H9 (cell line): ENCODE measurements at regions not wholly inside any gene's neighbourhood (a gene's known extent, or its start where the extent isn't known, plus 50 kb on each side); places are given as distances from the start of the nearest gene placed in this dataset.

Experiments
- DNase-seq: peaks from one replicate; pipeline ENCODE4 v3.0.0-alpha.2; 2017
- H2AFZ ChIP-seq: one replicate; pipeline ENCODE4 v1.6.1; 2013; ENCODE audit warnings: mild to moderate bottlenecking, low read length, control low read depth, moderate library complexity
- H2AK5ac ChIP-seq: 2 replicates; pipeline ENCODE4 v1.6.1; 2013; ENCODE audit warnings: low read length, control low read depth, mixed read lengths; ENCODE audit not compliant: insufficient read length
- H2BK120ac ChIP-seq: one replicate; pipeline ENCODE4 v1.6.1; 2013; ENCODE audit warnings: low read depth, mild to moderate bottlenecking, low read length, control low read depth, inconsistent platforms; ENCODE audit not compliant: poor library complexity, severe bottlenecking
- H2BK12ac ChIP-seq: 2 replicates; pipeline ENCODE4 v1.6.1; 2013; ENCODE audit warnings: low read length, control low read depth, mixed read lengths, low read depth; ENCODE audit not compliant: insufficient read length
- H2BK15ac ChIP-seq: 2 replicates; pipeline ENCODE4 v1.6.1; 2013; ENCODE audit warnings: low read depth, low read length, control low read depth
- H2BK20ac ChIP-seq: one replicate; pipeline ENCODE4 v1.6.1; 2013; ENCODE audit warnings: low read depth, mild to moderate bottlenecking, low read length, control low read depth, inconsistent platforms; ENCODE audit not compliant: poor library complexity, severe bottlenecking
- H2BK5ac ChIP-seq: 2 replicates; pipeline ENCODE4 v1.6.1; 2013; ENCODE audit warnings: low read length, control low read depth, mixed read lengths; ENCODE audit not compliant: insufficient read length
- H3K14ac ChIP-seq: 2 replicates; pipeline ENCODE4 v1.6.1; 2013; ENCODE audit warnings: low read length, control low read depth; ENCODE audit not compliant: insufficient read depth
- H3K18ac ChIP-seq: 2 replicates; pipeline ENCODE4 v1.6.1; 2013; ENCODE audit warnings: low read depth, mild to moderate bottlenecking, mixed read lengths, low read length, control low read depth; ENCODE audit not compliant: insufficient read length
- H3K23ac ChIP-seq: 2 replicates; pipeline ENCODE4 v1.6.1; 2013; ENCODE audit warnings: low read length, control low read depth, mixed read lengths, low read depth; ENCODE audit not compliant: insufficient read length
- H3K23me2 ChIP-seq: 2 replicates; pipeline ENCODE4 v1.6.1; 2013; ENCODE audit warnings: low read depth, mild to moderate bottlenecking, mixed read lengths, low read length, control low read depth; ENCODE audit not compliant: insufficient read length, poor library complexity, severe bottlenecking
- H3K27ac ChIP-seq: 2 replicates; pipeline ENCODE4 v1.5.1; 2013; ENCODE audit warnings: low read length, control low read depth, mixed read lengths, low read depth; ENCODE audit not compliant: insufficient read length
- H3K27me3 ChIP-seq: 2 replicates; pipeline ENCODE4 v1.6.1; 2013; ENCODE audit warnings: low read length, control low read depth, inconsistent platforms; ENCODE audit not compliant: insufficient read depth
- H3K4ac ChIP-seq: 2 replicates; pipeline ENCODE4 v1.6.1; 2013; ENCODE audit warnings: low read depth, mild to moderate bottlenecking, control low read depth, inconsistent platforms, low read length, moderate library complexity
- H3K4me1 ChIP-seq: 2 replicates; pipeline ENCODE4 v1.6.1; 2013; ENCODE audit warnings: low read length, control low read depth, inconsistent platforms; ENCODE audit not compliant: insufficient read depth
- H3K4me2 ChIP-seq: 2 replicates; pipeline ENCODE4 v1.6.1; 2013; ENCODE audit warnings: low read length, control low read depth, mixed read lengths; ENCODE audit not compliant: insufficient read length, insufficient read depth
- H3K56ac ChIP-seq: 2 replicates; pipeline ENCODE4 v1.6.1; 2013; ENCODE audit warnings: low read depth, mild to moderate bottlenecking, mixed read lengths, low read length, control low read depth; ENCODE audit not compliant: insufficient read length
- H3K79me1 ChIP-seq: 2 replicates; pipeline ENCODE4 v1.6.1; 2013; ENCODE audit warnings: low read depth, mild to moderate bottlenecking, moderate library complexity, low read length, control low read depth, inconsistent platforms; ENCODE audit not compliant: insufficient read depth, poor library complexity, severe bottlenecking
- H3K79me2 ChIP-seq: 2 replicates; pipeline ENCODE4 v1.6.1; 2013; ENCODE audit warnings: low read length, control low read depth, inconsistent platforms; ENCODE audit not compliant: insufficient read depth
- H3K9ac ChIP-seq: 2 replicates; pipeline ENCODE4 v1.6.1; 2013; ENCODE audit warnings: low read length, control low read depth, mixed read lengths; ENCODE audit not compliant: insufficient read length; ENCODE audit errors: extremely low read depth
- H3K9me3 ChIP-seq: one replicate; pipeline ENCODE4 v1.6.1; 2013; ENCODE audit warnings: low read depth, low read length, inconsistent platforms; ENCODE audit not compliant: control insufficient read depth
- H3T11ph ChIP-seq: one replicate; pipeline ENCODE4 v1.6.1; 2013; ENCODE audit warnings: mild to moderate bottlenecking, low read length, control low read depth, inconsistent platforms
- H4K20me1 ChIP-seq: one replicate; pipeline ENCODE4 v1.6.1; 2013; ENCODE audit not compliant: control insufficient read depth, insufficient read length, insufficient read depth
- H4K5ac ChIP-seq: 2 replicates; pipeline ENCODE4 v1.6.1; 2013; ENCODE audit warnings: low read depth, mild to moderate bottlenecking, mixed read lengths, low read length, control low read depth; ENCODE audit not compliant: insufficient read length
- H4K8ac ChIP-seq: replicated peaks from 2 replicates; pipeline ENCODE4 v1.6.1; 2013; ENCODE audit warnings: low read length, control low read depth, mixed read lengths, low read depth; ENCODE audit not compliant: insufficient read length
- H4K91ac ChIP-seq: 2 replicates; pipeline ENCODE4 v1.6.1; 2013; ENCODE audit warnings: low read depth, mild to moderate bottlenecking, moderate library complexity, mixed read lengths, low read length, control low read depth; ENCODE audit not compliant: insufficient read length
- H3K27ac Mint-ChIP-seq, 3 experiments: 2 replicates in 2 of 3; 3 replicates in 1 of 3; pipeline ENCODE4 v1.8.0; 2020 to 2021; ENCODE audit warnings: mixed read lengths in 3 of 3, mild to moderate bottlenecking in 1 of 3, moderate library complexity in 1 of 3
- H3K27me3 Mint-ChIP-seq: 2 replicates; pipeline ENCODE4 v1.8.0; 2021; ENCODE audit warnings: low read depth, mild to moderate bottlenecking, moderate library complexity, mixed read lengths
- H3K36me3 Mint-ChIP-seq, 3 experiments: 2 replicates in 2 of 3; 3 replicates in 1 of 3; pipeline ENCODE4 v1.8.0; 2020 to 2021; ENCODE audit warnings: low read depth in 3 of 3, mixed read lengths in 3 of 3; ENCODE audit not compliant: insufficient read depth in 1 of 3
- H3K4me1 Mint-ChIP-seq, 2 experiments: 2 replicates each; pipeline ENCODE4 v1.8.0; 2020; ENCODE audit warnings: mixed read lengths in 2 of 2
- H3K4me3 Mint-ChIP-seq, 2 experiments: 2 replicates in 1 of 2; 3 replicates in 1 of 2; pipeline ENCODE4 v1.8.0; 2020 to 2021; ENCODE audit warnings: mild to moderate bottlenecking in 2 of 2, mixed read lengths in 2 of 2, moderate library complexity in 1 of 2
- H3K9me3 Mint-ChIP-seq, 2 experiments: 2 replicates in 1 of 2; 3 replicates in 1 of 2; pipeline ENCODE4 v1.8.0; 2020; ENCODE audit warnings: mild to moderate bottlenecking in 2 of 2, mixed read lengths in 2 of 2, moderate library complexity in 1 of 2
- TF ChIP-seq, protein P1 (sequence below): fragments of 200-600 bp; sonication (generic); conservative IDR thresholded peaks from 3 replicates; pipeline ENCODE4 v1.8.0; 2021; ENCODE audit warnings: antibody characterized with exemption, mild to moderate bottlenecking

DNA sequence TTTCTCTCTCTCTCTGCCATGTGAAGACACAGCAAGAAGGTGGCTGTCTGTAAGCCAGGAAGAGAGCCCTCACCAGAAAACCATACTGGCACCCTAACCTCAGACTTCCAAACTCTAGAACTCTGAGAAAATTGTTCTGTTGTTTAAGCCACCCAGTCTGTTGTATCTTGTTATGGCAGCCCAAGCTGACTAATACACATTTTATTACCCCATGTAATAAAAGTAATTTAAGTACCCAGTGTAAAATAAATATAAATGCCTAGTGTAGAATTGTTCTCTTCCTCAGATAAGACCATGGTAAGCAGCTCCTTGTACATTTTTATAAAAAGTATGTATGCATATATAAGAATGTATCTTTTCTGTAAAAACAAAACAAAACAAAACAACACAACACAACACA lies 119.7 kb downstream of the DTL start:
- TF ChIP-seq, protein P1, sequence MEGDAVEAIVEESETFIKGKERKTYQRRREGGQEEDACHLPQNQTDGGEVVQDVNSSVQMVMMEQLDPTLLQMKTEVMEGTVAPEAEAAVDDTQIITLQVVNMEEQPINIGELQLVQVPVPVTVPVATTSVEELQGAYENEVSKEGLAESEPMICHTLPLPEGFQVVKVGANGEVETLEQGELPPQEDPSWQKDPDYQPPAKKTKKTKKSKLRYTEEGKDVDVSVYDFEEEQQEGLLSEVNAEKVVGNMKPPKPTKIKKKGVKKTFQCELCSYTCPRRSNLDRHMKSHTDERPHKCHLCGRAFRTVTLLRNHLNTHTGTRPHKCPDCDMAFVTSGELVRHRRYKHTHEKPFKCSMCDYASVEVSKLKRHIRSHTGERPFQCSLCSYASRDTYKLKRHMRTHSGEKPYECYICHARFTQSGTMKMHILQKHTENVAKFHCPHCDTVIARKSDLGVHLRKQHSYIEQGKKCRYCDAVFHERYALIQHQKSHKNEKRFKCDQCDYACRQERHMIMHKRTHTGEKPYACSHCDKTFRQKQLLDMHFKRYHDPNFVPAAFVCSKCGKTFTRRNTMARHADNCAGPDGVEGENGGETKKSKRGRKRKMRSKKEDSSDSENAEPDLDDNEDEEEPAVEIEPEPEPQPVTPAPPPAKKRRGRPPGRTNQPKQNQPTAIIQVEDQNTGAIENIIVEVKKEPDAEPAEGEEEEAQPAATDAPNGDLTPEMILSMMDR, result no peak
- peaks cover 2 to 6% (median 2%) of the 10 kb centered on the region in 3 experiments; a peak in 5 of 7 replicates for H3K36me3 Mint-ChIP-seq
- no peak overlapping the region for H2BK20ac ChIP-seq

More for the DNA sequence above, 119.7 kb downstream of the DTL start:
- Histone ChIP-seq H3K56ac (no peak overlapping the region), H3K79me2 (no peaks in the 10 kb centered on the region), H3K18ac (no peak overlapping the region), H2AK5ac (no peak overlapping the region), H3K14ac (no peak overlapping the region), H2AFZ (no peak overlapping the region), H3K4me1 (no peaks in the 10 kb centered on the region), H4K5ac (no peak overlapping the region), H3K4ac (no peak overlapping the region), H2BK12ac (no peak overlapping the region), H3T11ph (no peak overlapping the region), H3K23ac (no peak overlapping the region), H3K79me1 (no peaks in the 10 kb centered on the region), H2BK15ac (no peak overlapping the region), H3K27me3 (no peaks in the 10 kb centered on the region), H2BK120ac (no peak overlapping the region), H3K9me3 (no peaks in the 10 kb centered on the region), H3K27ac (no peak overlapping the region), H3K23me2 (no peaks in the 10 kb centered on the region), H4K91ac (no peak overlapping the region), H4K20me1 (no peaks in the 10 kb centered on the region), H3K9ac (no peak overlapping the region), H3K4me2 (no peak overlapping the region), H2BK5ac (no peak overlapping the region), H4K8ac (no peak overlapping the region)
- peaks cover 2 to 5% of the 10 kb centered on the region in 2 experiments; a peak in 2 of 4 replicates for H3K4me1 Mint-ChIP-seq
- H3K9me3 Mint-ChIP-seq, result peaks cover 5 to 6% of the 10 kb centered on the region in 2 experiments; a peak in 3 of 5 replicates
- DNase-seq, result no peak
- H3K27me3 Mint-ChIP-seq, result no peaks in the 10 kb centered on the region
- H3K27ac Mint-ChIP-seq, result no peak overlapping the region
- H3K4me3 Mint-ChIP-seq, result no peak overlapping the region
